HuH-7 (cell line): ENCODE measurements at regions not wholly inside any gene's neighbourhood (a gene's known extent, or its start where the extent isn't known, plus 50 kb on each side); places are given as distances from the start of the nearest gene placed in this dataset.
"Not testable (repeated sequence)": the region's sequence is repeated elsewhere in the genome, so short reads cannot be mapped to it uniquely, and the experiment has no call there.

Experiments used
- DNase-seq: peaks from one replicate; pipeline ENCODE4 v3.0.0; 2011; ENCODE audit warnings: low spot score

DNA sequence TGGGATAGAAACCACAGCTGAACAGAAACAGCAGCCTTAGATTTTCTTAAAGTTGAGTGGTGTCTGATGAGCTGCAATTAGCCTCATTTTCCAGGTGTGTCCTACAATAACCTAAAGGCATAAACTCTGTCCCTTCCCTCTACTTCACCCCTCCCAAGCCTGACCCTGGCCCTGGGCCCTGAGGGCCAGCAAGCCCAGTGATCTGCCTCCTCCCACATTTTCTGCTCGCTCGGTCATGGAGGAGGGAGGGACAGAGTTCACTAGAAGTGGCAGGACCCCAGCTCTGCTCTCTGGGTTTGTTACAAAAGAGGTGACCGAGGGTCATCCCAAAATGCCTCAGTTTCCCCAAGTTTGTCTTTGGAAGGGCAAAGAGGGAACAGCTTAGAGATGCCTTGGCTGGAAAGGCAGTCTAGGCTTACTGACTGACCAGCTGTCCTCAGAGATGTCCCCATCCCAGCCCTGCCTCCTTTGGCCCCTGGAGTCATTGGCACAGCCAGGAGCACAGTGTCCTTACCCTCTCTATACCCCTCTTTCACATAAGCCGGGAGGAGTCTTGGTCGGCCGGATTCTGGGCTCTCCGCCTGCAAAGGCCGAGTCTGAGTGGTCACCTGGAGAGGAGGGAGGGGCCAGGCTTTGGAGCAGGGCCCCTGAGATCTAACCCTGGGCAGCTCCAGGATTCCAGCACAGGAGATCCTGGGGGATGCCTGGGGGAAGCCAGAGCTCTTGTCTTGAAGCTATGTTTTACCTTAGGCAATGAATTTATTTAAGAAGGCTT, 172.7 kb downstream of the PTPRU start:
- no peak for DNase-seq

GRCh38 chr1:29406814-29407213, 170.5 kb downstream of the PTPRU start:
- no peak for DNase-seq

GRCh38 chr1:29400203-29400602, 163.9 kb downstream of the PTPRU start:
- not testable (repeated sequence) for DNase-seq

DNA sequence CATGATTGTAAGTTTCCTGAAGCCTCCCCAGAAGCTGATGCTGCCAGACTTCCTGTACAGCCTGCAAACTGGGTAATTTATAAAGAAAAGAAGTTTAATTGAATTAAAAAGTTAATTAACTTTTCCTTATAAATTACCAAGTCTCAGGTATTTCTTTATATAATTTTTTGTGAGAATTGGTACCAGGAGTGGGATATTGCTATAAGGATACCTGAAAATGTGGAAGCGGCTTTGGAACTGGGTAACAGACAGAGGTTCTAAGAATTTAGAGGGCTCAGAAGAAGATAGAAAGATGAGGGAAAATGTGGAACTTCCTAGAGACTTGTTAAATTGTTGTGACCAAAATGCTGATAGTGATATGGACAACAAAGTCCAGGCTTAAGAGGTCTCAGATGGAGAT, 163.1 kb downstream of the PTPRU start:
- no peak for DNase-seq

DNA sequence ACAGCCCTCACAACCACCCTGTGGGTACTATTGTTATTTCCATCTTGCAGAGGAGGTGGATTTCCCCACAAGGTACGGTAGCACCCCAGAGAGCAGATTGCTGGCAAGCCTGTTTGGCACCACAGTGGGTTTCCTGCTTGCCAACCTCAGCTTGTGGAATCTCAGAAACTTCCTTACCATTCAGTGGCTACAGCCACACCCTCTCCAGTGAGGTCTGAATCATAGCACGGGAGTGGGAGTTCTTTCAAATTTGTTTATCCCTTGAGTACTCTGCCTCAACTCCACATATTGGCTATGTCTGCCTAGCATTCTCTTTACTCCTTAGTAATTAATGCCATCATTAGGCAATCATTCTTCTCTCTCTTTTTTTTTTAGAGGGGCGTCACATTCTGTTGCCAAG, 162.1 kb downstream of the PTPRU start:
- DNase-seq: no peak

GRCh38 chr1:29397981-29398380, 161.7 kb downstream of the PTPRU start:
- DNase-seq: no peak

DNA sequence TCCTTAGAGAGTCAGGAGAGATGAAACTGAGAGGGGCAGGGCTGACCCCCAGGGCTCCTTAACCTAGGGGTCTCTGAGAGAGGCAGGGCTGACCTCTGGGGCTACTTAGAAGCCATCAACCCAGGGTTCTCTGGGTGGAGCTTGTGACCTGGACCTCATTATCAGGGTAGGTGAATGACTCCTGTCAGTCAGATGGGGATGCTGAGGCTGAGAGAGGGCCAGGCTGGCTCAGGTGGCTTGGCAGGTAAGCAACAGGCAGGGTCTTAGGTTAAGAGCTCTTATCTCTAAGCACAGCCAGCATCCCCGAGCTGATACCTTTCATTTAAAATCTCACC, 160.9 kb downstream of the PTPRU start:
- no peak for DNase-seq

DNA sequence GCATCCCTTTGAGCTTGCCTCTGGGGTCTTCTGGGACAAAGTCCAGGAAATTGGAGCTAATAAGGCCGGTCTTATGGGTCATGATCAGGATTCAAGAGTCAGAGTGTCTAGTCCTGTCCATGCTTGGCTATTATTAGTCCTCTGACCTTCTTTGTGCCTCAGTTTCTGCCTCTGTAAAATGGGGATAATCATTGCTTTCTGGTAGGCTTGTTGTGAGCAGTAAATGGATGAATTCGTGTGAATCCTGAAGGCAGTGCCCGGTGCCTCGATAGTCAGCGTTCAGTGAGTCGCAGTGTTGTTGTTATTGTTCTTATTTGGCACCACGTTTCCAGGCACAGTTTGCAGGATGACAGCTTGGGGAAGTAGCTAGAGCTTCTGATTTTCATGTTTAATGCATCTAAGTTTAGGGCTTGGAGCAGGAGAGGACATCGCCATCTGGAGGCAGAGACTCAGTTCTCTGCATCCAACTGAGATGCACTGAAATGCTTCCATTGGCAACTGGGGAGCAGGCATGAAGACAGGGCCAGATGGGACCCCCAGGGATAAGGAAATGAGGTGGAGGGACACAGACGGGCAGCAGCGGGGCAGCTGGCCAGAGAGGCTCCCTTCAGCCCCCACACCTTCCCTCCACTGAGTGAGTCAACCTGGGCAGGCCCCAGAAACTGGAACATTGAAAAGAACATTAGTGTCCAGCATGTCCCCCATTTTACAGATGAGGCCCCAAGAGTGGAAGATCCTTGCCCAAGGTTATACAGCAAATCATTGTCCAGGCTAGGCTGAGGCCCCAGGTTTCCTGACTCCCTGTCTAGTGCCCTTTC, 160.3 kb downstream of the PTPRU start:
- no peak for DNase-seq

GRCh38 chr1:29395736-29396437, 159.6 kb downstream of the PTPRU start:
- DNase-seq: no peak

- no peak for DNase-seq
Observed at GRCh38 chr1:29394521-29395225, 158.4 kb downstream of the PTPRU start.

DNA sequence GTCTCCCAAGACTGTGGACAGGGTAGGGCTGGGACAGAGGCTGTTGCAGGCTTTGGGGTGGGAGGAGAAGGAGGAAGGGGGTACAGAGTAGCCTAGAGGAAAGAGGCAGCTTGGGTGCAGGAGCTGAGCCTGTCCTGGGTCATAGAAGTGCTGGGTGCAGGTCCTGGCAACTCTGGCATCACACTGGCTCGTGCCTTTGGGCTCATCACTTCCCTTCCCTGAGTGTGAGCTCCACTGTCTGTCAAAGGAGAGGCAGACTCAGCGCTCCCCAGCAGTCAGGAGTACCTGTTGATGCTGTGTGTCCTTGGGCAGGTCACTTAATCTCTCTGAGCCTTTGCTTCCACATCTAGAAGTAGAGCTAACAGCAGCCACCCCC, 157.1 kb downstream of the PTPRU start:
- DNase-seq: no peak

- no peak for DNase-seq
Observed at GRCh38 chr1:29392486-29393450, 156.4 kb downstream of the PTPRU start.

DNA sequence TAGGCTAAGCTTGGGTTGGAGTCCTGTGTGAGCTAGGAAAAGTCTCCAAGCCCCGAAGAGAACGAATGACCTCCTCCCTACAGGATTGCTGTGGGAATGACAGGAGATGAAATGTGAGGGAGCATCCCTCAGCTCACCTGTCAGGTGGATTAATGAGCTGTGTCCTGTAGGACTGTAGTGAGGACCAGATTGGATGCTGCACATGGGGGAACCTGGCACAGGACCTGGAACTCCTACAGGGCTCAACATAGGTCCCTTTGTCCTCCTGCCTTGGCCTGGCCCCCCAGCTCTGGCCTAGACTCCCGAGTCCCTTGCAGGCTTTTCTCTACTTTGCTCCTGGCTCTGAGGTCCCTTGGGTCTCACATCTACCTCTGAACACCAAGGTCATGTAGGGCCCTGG, 155.7 kb downstream of the PTPRU start:
- DNase-seq: no peak

GRCh38 chr1:29391362-29391880, 155.1 kb downstream of the PTPRU start:
- no peak for DNase-seq

DNA sequence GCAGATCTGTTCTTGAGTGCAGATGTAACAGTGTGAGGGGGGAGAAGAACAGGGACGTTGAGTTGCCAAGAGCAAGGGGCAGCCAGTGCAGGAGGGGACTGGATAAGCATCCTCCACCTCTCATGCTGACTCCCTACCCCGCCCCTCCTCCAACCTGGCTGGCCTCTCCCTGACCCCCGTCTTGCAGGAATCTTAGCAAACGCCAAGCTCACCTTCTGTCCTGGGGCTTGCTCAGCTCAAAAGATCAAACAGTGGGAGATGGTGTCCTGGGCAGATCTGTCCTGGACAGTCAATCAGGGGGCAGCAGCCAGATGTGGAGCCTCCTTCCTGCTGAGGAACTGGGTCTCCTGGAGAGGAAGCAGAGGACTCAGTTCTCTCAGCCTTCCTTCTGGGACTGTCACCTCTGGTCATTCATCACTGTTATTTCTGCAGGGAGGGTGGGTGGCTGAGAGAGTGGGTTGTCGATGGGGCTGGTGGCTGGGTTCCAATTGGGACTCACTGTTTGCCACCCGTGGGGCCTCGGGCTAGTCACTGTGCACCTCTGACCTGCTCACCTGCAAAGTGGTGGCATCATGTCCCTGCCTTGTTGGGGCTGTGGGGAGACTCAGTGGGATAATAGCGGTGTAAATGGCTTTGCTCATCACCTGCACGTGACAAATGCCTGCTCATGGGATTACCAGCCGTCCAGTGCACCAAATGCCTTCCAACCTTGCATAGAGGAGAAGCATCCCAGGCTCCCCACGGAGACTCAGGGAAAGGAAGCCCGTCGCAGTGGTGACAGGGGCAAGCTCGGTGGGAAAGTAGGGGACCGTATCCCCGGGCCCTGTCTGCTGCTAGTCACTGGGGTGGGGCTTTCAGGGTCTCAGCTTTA, 154.4 kb downstream of the PTPRU start:
- no peak for DNase-seq

GRCh38 chr1:29390075-29390474, 153.8 kb downstream of the PTPRU start:
- no peak for DNase-seq

GRCh38 chr1:29389533-29390041, 153.3 kb downstream of the PTPRU start:
- no peak for DNase-seq

DNA sequence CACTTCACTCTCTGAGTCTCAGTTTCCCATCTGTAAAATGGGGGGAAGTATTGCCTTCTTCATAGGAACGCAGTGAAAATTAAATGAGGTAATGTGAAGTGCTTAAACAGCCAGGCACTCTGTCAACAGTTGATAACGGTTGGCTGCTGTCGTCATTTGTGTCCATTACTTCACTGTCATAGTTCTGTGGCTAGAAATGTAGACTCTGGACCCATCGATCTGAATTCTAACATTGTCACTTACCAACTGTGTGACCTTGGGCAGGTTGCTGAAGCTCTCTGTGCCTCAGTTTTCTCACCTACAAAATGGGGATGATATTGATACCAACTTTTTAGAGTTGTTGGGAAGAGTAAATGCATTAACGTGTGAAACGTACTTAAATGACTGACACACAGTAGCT, 152.6 kb downstream of the PTPRU start:
- DNase-seq: no peak

- DNase-seq: no peak
Observed at GRCh38 chr1:29388170-29388569, 151.8 kb downstream of the PTPRU start.

- DNase-seq: no peak
Observed at GRCh38 chr1:29387210-29387609, 150.9 kb downstream of the PTPRU start.
